ENCODE measurements at regions not wholly inside any gene's neighbourhood (a gene's known extent, or its start where the extent isn't known, plus 50 kb on each side); places are given as distances from the start of the nearest gene placed in this dataset.
"Not testable (repeated sequence)": the region's sequence is repeated elsewhere in the genome, so short reads cannot be mapped to it uniquely, and the experiment has no call there.

- TF ChIP-seq CTCF, POLR2A (IDR thresholded peaks at IDR 0.05): not testable (repeated sequence)
Measured at GRCh38 chr2:95762023-95763021, 170.5 kb downstream of the TRIM43 start.
